DOHH2 (cell line): ENCODE measurements at regions not wholly inside any gene's neighbourhood (a gene's known extent, or its start where the extent isn't known, plus 50 kb on each side); places are given as distances from the start of the nearest gene placed in this dataset.

Experiments
- EZH2phosphoT487 ChIP-seq: fragments of 200-600 bp; sonication (generic); IDR thresholded peaks from 2 replicates; pipeline ENCODE4 v1.6.1; 2017; ENCODE audit warnings: borderline replicate concordance, mild to moderate bottlenecking, antibody characterized with exemption, low read length, moderate library complexity, mixed read lengths
- TF ChIP-seq, protein P1 (sequence below): fragments of 200-600 bp; sonication (generic); IDR thresholded peaks from one replicate; pipeline ENCODE4 v1.5.1; 2014; ENCODE audit warnings: antibody characterized with exemption, mild to moderate bottlenecking, low read depth, low read length; ENCODE audit not compliant: poor library complexity, severe bottlenecking

DNA sequence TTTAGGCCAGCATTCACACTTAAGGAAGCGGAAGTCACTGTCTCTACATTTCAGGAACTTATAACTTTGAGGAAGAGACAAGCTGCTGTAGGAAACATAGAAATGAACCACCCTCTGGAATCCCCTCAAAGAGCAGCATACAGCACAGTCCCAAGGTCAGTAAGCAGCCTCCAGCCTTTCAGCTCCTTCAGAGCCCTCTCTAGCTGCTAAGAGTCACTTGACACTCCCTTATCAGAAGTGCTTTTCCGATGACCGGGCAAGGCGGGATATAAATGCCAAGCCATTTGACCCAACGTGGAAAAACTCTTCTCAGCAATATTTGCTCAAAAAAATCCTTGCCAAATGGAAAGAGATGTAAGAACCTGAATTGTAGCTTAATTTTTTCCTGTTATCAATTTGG, 1284.3 kb downstream of the XPNPEP1 start:
- TF ChIP-seq, protein P1, sequence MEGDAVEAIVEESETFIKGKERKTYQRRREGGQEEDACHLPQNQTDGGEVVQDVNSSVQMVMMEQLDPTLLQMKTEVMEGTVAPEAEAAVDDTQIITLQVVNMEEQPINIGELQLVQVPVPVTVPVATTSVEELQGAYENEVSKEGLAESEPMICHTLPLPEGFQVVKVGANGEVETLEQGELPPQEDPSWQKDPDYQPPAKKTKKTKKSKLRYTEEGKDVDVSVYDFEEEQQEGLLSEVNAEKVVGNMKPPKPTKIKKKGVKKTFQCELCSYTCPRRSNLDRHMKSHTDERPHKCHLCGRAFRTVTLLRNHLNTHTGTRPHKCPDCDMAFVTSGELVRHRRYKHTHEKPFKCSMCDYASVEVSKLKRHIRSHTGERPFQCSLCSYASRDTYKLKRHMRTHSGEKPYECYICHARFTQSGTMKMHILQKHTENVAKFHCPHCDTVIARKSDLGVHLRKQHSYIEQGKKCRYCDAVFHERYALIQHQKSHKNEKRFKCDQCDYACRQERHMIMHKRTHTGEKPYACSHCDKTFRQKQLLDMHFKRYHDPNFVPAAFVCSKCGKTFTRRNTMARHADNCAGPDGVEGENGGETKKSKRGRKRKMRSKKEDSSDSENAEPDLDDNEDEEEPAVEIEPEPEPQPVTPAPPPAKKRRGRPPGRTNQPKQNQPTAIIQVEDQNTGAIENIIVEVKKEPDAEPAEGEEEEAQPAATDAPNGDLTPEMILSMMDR: no peak
- TF ChIP-seq EZH2phosphoT487: no peak
